ENCODE measurements at regions not wholly inside any gene's neighbourhood (a gene's known extent, or its start where the extent isn't known, plus 50 kb on each side); places are given as distances from the start of the nearest gene placed in this dataset.
A peak's percentile ranks its signal among the peaks of the same experiment; 100 is the strongest.

DNA sequence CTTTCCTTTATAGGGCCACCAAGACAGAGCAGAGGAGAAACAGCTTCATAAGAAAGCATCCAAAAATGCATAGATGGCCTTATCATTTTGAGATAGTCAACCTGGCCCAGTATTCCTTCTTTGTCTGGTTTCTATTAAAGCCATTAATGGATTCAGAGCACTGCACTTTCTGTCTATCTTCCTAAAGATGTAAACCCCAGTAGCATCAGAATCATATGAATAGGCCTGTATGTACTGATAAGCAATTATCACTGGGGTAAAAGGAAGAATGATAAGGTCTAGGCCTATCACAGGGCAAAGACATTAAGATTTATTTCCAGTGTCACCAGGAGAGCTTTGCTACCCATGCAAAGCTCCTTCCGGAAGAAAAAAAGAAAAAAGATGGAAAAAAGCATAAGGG, 432.5 kb upstream of the C9orf72 start:
- no peak for DNase-seq (ENCODE audit: low spot score)
- no peak for FAIRE-seq

DNA sequence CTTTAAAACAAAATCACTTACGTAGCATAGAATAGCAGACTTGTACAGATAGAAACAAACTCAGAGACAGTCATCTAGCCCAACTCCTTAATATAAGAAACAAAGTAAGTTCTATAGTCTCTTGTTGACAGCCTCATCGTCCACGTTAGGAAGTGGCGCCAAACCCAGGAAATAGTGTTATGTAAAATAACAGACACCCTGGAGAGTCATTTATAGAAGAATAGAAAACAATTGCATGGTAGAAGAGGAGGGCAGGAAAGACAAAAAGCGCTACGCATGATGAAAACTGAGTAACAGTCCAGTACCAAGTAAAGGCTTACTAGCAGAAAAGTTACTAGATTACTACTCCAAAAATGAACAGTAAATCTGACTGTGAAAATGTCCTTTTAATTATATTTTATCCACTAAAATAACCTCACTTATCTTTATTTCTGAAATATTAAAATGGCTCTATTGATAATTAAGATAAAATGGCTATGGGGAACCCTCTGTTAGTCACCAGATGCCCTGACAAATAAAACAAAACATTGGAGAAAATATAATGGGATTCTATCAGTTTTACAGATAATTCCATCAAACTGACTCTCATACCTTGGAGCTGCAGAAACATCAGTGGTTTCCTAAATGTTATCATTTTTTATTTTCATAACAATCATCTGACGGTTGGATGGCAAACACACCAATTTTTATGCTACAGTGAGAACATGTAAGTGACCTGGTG, 434.0 kb upstream of the C9orf72 start:
- FAIRE-seq (no peak), DNase-seq (ENCODE audit: low spot score) (no peak)

DNA sequence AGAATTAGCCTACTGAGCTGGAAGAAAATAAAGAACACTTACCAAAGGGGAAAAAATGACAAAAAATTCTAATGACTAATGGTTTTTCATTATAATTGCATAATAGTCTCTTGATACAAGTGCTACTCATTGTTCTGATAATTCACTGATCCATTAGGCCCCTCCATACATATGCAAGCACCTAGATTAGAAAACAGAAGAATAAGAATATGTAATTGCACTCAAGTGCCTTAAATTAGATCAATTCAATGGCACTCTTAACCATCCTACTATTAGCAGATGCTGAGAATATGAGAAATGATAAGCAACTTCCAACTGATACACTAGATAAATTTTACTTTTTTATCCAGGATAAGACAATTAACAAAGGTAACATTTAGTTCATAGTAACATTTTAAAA, 440.9 kb upstream of the C9orf72 start:
- no peak for FAIRE-seq
- DNase-seq (ENCODE audit: low spot score): no peak

DNA sequence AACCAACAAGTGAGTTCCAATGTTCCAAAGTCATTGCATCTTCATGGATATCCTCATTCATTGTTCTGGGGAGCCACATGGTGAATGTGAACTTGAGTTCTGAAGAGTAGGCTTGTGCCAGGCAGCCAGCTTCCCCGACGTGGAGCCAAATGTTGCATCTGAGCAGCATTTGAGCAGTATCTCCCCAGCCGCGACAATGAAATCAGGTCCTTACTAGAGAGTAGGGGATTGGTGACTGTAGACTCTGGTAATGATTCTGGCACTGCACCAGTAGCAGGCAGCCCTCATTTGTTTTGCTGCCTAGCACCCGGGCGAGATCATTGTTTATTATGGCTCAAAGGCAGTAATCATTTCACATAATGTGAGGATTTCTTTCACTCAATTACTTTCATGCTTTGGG, 451.4 kb upstream of the C9orf72 start:
- DNase-seq (ENCODE audit: low spot score) (no peak), FAIRE-seq (peak; percentile 69)

DNA sequence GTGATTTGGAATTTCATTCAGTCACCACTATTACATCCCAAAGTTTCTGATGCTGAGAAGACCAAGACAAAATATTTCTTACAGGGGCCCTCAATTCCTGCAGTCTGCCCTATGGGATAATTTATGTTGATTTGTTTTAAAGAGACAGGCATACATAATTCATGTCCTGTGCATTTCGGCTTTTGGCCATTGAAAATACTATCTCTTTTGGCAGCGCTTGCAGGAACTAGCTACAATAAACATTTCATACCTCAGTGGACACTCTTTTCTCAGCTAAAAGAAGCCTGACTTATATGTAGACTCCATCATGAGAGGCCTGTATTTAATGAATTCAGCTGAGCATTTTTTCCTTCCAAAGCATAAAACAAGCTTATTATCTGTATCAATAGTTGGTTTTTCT, 451.9 kb upstream of the C9orf72 start:
- DNase-seq (ENCODE audit: low spot score) (no peak), FAIRE-seq (peak; percentile 23)

DNA sequence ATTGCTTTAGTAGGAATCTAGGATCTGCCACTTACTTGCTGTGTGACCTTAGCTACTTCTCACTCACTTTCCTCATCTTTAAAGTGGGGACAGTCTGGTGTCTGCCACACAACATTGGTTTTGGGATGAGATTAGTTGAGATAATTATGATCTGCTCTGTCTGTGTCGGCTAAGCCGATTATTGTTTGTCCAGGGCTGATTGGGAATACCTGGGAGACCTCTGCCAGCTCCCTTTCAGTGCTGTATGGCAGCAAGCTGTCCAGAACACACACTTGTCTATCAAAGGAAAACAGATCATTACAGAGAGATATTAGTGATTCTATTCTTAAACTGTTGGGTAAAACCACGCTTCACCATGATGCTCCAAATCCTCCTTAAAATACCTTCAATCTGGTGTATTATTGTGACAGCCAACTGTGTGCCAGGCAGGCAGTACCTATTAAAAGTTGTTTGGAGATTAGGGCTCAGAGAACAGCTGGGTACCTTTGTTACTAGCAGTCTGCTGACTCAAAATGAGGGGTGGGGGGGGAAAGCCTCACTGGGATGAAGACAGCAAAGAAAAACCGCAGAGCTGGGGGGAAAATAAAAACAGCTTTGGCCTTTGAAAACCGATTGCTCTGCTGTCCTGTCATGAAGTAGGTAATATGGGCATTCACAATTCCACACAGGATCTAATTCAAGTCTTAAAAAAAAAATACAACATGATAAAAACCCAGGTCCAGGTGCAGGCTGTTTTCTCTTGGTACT, 458.4 kb upstream of the C9orf72 start:
- FAIRE-seq: peak; percentile 65
- DNase-seq (ENCODE audit: low spot score): no peak

- peak; percentile 20 for FAIRE-seq
Measured at GRCh38 chr9:28032268-28032590, 458.9 kb upstream of the C9orf72 start.

GRCh38 chr9:28034242-28034641, 461.0 kb upstream of the C9orf72 start:
- no peak for FAIRE-seq
- no peak for DNase-seq (ENCODE audit: low spot score)

More at GRCh38 chr9:28032268-28032590, 458.9 kb upstream of the C9orf72 start:
- no peak for DNase-seq (ENCODE audit: low spot score)

GRCh38 chr9:28037968-28038367, 464.7 kb upstream of the C9orf72 start:
- no peak for FAIRE-seq
- no peak for DNase-seq (ENCODE audit: low spot score)

DNA sequence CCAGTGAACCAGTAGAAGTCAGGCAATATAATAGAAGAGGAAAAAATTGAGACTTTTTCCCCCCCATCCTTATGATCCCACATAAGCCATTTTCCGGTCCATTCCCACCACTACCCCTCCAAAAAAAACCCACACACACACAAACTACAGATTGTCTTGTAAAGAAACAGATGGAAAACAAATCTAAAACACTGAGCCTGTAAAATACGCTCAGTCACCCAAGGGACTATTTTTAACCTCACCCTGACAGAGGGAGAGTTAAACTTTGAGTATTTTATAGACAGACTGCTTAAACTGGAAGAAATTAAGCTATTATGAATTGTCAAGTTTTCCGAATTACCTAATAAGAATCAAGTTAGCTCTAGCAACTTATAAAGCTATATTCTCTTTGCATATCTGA, 471.8 kb upstream of the C9orf72 start:
- no peak for FAIRE-seq
- no peak for DNase-seq (ENCODE audit: low spot score)

DNA sequence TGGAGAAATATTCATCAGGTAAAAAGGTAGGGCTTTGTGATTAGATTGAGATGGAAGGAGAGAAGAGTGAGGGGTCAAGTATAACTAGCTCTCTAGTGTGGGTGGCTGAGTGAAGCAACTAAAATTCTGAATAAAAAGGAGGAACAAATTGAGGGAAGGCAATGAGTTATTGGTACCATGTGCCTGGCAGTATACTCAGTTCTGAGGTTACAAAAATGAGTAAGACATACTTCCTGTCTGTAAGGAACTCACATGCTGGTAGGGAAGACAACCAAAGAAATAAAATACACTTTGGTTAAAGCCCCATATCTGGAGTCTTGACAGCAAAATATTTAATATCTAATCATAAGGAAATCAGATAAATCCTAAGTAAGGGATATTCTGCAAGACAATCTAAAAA, 476.8 kb upstream of the C9orf72 start:
- DNase-seq (ENCODE audit: low spot score) (no peak), FAIRE-seq (no peak)

- DNase-seq (ENCODE audit: low spot score) (peak; percentile 33), FAIRE-seq (peak; percentile 93)
Measured at GRCh38 chr9:28050941-28051340, 477.7 kb upstream of the C9orf72 start.

GRCh38 chr9:28051559-28052503, 478.6 kb upstream of the C9orf72 start:
- no peak for FAIRE-seq
- peak; percentile 53 for DNase-seq (ENCODE audit: low spot score)

DNA sequence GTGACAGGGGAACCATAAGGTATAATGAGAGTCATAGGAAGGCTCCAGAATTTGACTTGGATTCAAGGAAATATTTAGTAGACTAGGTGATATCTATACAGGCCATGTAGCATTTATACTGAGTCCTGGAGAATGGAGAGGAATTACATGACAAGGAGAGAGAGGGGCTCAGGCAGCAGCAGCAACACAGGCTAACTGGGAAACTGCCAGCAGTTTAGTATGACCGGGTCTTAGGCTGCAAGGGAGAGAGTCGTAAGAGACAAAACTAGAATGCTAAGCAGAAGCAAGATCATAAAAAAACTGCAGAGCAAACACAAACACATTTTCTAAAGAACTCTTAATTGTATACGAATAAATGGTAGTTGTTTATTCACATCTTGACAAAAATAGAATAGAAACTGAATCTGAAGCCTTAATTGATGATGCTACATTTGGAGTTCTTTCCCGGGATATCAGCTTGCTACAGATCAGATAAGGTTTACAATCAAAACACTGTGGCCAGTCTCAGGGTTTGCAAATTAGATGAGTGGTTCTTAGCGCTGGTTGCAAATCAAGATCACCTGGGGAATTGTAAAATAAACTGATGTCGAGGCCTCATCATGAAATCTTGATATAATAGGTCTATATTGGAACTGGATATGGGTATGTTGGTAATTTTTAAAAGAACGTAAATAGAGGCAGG, 480.0 kb upstream of the C9orf72 start:
- FAIRE-seq (peak; percentile 59), DNase-seq (ENCODE audit: low spot score) (no peak)

DNA sequence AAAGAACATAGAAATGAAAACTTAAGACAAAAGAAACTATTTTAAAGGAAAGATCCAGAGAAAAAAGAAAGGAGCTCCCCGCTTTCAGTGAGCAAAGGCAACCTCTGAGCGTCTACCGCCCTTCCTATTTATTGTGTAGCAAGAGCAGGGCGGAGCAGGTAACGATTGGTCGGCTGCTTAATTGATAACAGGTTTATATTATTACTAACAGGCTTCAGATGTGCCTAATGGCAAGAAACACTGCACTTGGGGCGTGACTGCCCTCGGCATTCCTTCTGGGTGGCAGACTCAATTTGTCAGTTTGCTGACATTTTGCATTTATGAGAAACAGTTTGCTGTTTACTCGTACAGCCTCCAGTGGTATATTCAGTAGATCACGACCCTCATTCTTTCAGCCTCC, 482.7 kb upstream of the C9orf72 start:
- no peak for FAIRE-seq
- DNase-seq (ENCODE audit: low spot score): no peak

DNA sequence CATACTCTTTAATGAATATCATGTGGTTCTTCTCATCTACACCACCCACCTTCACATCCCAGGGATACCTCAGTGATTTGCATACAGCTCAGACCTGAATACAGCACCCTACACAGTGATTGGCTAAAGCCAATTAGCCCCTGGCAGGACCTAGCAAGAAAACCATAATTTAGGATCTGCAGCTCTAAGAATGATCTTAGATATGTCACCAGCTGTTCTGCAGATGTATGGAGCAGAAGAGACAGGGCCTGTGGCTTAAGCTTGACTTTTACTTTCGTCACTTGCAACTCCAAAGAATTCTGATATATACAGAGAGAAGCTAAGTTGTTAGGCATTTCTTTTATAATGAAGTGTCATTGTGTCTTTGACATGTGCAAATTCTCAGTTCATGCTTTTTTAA, 483.2 kb upstream of the C9orf72 start:
- FAIRE-seq (no peak), DNase-seq (ENCODE audit: low spot score) (no peak)

DNA sequence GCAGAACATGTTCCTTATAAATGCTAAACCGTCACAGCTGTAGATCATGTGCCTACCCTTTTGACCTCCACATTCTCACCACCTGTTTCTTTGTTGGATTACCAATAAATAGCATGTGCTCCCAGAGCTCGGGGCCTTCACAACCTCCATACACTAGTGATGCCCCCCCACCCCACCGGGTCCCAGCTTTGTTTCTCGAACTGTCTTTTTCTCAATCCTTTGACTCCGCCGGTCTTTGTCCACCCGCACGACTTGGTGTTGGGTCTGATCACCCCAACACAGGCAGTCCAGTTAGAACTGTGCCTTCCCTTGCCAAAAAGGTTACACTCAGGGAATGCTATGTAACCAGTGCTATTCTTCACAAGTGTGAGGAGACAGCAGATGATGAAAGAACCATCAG, 485.9 kb upstream of the C9orf72 start:
- FAIRE-seq: no peak
- DNase-seq (ENCODE audit: low spot score): no peak

GRCh38 chr9:28064241-28064815, 491.0 kb upstream of the C9orf72 start:
- DNase-seq (ENCODE audit: low spot score): no peak

DNA sequence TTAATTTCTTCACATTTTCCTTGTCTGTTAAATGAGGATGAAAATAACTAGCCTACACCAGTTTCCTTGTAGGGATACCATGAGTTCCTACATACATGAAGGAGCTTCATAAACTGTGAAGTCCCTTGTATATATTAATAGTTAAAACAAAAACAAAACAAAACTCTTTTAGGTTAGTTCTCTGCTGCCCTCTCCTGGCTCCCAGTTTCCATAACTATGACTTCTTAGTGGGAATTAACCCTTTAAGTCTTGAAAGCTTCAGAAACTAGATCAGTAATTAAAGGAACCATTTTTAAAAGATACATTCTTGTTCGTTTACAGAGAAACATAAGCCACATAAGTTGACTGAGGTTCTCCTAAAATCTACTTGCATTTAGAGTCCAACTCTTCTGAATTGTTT, 500.0 kb upstream of the C9orf72 start:
- peak; percentile 46 for DNase-seq (ENCODE audit: low spot score)
- peak; percentile 40 for FAIRE-seq

More at GRCh38 chr9:28064241-28064815, 491.0 kb upstream of the C9orf72 start:
- peak; percentile 65 for FAIRE-seq

DNA sequence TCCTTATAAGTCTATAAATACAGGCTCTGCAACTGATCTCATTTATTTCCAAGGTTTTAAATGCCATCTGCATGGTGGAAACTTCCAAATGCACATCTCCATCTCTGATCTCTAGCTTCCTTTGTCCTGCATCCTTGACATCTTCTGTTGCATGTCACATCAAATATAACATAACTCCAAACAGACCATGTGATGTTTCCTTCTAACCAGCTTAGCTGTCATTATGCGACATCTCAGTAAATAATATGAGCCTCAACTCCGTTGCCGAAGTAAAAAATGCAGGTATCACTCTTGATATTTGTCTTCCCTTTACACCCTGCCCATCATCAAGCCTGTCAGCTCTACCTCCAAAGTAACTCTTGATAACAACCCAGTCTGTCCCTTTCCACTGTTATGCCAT, 506.4 kb upstream of the C9orf72 start:
- no peak for DNase-seq (ENCODE audit: low spot score)
- peak; percentile 77 for FAIRE-seq

DNA sequence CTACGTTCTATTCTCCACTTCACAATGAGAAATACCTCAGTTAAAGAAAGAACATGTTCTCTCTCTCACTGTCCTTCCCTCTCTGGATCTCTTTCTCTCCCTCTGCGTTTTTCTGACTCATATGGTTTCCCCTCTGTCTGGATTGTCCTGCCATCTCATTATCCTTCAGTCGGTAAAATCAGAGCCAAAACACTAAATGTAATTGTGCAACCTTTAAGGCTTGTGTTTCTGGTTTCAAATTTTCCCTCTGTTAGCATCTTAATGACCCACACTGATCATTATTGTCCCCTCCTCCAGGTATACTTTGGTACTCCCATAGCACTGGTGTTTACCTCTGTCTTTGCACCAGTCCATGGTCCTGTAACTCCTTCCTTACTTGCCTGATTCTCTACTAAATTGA, 509.4 kb upstream of the C9orf72 start:
- no peak for DNase-seq (ENCODE audit: low spot score)
- peak; percentile 68 for FAIRE-seq

Measured in urothelium cell line (cell line).